ENCODE measurements at regions not wholly inside any gene's neighbourhood (a gene's known extent, or its start where the extent isn't known, plus 50 kb on each side); places are given as distances from the start of the nearest gene placed in this dataset.
"Not testable (repeated sequence)": the region's sequence is repeated elsewhere in the genome, so short reads cannot be mapped to it uniquely, and the experiment has no call there.

GRCh38 chr7:149930374-149931068 lies 56.8 kb downstream of the ATP6V0E2 start:
- peak; percentile 50 for DNase-seq (ENCODE audit: low spot score)

GRCh38 chr7:149933776-149934175 lies 60.0 kb downstream of the ATP6V0E2 start:
- DNase-seq (ENCODE audit: low spot score): not testable (repeated sequence)

DNA sequence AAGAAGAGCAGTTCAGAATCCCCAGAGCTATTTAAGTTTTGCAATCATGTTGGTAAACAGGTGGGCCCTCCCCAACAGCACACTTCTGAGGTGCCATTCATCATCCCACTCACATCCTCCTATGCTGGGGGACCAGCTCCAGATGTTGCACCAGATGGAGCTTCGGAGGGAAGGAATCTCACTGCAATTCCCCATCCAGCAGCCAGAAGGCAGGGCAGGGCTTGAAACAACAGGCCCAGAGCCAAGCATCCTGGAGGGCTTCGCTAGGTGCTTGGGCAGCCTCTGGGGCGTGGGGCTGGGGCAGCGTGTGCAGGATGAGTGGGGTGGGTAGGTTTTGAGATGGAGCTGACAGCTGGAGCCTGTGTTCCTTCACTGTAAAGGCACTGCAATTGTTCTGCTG lies 73.6 kb downstream of the ATP6V0E2 start:
- not testable (repeated sequence) for DNase-seq (ENCODE audit: low spot score)

- DNase-seq (ENCODE audit: low spot score): not testable (repeated sequence)
Observed at GRCh38 chr7:149948444-149948843, 74.7 kb downstream of the ATP6V0E2 start.

GRCh38 chr7:149949863-149950577 lies 76.3 kb downstream of the ATP6V0E2 start:
- not testable (repeated sequence) for DNase-seq (ENCODE audit: low spot score)

DNA sequence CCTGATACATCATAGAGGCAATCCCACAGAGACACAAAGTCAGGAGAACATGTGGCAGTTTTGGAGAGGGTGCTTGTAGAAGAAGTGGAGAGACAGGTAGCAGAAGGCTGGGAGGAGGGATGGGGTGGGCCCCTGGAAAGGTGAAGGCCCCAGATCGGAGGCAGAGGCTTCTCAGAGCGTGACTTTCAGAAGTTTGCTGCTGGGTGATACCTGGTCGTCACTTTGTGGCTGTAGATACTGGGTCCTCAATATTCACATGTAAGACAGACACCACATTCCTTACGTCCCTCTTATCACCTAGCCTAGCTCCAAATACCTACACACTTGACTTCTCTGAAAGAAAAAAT lies 76.8 kb downstream of the ATP6V0E2 start:
- not testable (repeated sequence) for DNase-seq (ENCODE audit: low spot score)

DNA sequence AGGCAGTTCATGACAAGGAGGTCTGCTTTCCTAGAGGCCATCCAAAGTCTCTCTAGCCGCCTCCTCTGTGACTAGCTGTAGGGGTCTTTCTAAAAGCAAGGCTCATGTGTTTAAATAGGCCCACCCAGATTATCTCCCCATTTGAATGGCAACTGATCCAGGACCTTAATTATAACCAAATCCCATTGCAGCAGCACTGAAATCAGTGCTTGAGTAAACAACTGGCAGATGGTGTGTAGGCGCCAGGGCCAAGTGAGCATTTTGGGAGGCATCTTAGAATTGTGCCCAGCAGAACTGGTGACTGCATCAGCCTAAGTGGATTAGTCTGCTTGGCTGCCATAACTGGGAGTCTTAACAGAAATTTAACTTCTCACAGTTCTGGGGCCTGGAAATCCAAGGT lies 77.8 kb downstream of the ATP6V0E2 start:
- DNase-seq (ENCODE audit: low spot score): not testable (repeated sequence)

- DNase-seq (ENCODE audit: low spot score): not testable (repeated sequence)
Observed at GRCh38 chr7:149958880-149959279, 85.1 kb downstream of the ATP6V0E2 start.

GRCh38 chr7:149960863-149961262 lies 87.1 kb downstream of the ATP6V0E2 start:
- not testable (repeated sequence) for DNase-seq (ENCODE audit: low spot score)

GRCh38 chr7:149961878-149962277 lies 88.1 kb downstream of the ATP6V0E2 start:
- DNase-seq (ENCODE audit: low spot score): not testable (repeated sequence)

DNA sequence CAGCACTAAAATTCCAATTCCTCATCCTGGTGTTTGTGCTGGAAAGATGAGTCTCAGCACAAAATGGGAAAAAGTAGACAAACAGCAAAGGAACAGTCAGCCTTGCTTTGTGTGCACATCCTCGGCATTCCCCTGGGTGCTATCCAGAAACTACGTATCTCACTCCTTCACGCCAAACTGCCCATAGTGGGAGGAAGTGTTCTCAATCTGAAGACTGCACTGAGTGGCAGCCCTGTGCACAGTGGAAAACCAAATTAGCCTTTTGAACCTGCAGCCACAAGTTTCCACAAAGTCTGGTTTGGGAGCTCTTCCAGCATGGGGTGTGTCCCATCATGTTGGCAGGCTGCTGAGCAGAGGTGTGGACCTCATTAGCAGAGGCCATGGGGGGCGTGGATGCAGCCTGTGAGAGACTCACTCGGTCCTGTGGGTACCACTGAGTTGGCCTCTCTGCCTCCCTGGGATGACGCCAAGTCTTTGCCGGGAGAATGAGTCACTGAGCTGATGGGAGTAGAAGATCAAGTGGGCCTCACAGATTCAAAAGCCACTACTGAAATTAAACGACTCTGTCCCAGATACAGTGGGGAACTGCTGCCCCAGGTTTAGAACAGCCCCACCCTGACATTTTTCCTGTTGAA lies 89.0 kb downstream of the ATP6V0E2 start:
- DNase-seq (ENCODE audit: low spot score): peak; percentile 7

DNA sequence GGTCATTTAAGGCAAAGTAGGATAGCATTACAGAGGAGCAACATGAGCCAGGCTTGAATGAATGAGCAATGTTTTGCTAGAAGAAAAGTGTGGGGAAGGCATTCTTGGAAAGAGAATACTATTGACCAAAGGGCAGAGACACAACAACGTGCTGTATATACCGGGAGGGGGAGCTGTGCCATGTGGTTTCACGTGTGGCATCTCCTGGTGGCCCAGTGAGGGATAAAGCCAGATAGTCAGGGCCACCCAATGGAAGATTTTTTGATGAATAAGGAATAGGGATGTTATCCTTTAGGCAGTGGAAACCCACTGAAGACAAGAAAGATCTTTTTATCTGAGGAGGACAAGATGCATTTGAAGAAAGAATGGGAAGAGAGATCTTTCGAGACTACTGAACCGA lies 90.2 kb downstream of the ATP6V0E2 start:
- DNase-seq (ENCODE audit: low spot score): not testable (repeated sequence)

GRCh38 chr7:149966444-149966843 lies 92.7 kb downstream of the ATP6V0E2 start:
- not testable (repeated sequence) for DNase-seq (ENCODE audit: low spot score)

DNA sequence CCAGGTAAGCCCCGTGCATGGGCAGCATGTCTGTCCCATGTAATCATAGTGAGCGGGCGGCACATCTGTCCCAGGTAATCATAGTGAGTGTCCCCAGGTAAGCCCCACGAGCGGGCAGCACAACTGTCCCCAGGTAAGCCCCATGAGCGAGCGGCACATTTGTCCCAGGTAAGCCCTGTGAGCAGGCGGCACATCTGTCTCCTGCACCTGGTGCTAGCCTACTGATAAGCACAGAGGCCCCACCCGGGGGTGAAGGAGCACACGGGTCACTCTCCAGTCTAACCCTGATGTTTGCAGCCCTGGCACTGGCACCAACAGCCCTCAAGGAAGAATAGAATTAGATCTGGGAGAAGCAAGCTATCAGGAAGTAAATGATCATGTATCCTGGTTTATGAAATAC lies 99.2 kb downstream of the ATP6V0E2 start:
- DNase-seq (ENCODE audit: low spot score): not testable (repeated sequence)

GRCh38 chr7:149973681-149974080 lies 99.9 kb downstream of the ATP6V0E2 start:
- not testable (repeated sequence) for DNase-seq (ENCODE audit: low spot score)

DNA sequence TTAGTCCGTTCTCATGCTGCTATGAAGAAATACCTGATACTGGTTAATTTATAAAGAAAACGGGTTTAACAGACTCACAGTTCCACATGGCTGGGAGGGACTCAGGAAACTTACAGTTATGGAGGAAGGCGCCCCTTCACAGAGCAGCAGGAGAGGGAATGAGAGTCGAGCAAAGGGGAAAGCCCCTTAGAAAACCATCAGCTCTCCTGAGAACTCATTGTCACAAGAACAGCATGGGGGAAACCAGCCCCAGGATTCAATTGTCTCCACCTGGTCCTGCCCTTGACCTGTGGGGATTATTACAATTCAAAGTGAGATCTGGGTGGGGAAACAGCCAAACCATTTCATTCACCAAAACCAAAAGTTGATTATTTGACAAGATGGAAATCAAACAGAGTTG lies 101.8 kb downstream of the ATP6V0E2 start:
- not testable (repeated sequence) for DNase-seq (ENCODE audit: low spot score)

DNA sequence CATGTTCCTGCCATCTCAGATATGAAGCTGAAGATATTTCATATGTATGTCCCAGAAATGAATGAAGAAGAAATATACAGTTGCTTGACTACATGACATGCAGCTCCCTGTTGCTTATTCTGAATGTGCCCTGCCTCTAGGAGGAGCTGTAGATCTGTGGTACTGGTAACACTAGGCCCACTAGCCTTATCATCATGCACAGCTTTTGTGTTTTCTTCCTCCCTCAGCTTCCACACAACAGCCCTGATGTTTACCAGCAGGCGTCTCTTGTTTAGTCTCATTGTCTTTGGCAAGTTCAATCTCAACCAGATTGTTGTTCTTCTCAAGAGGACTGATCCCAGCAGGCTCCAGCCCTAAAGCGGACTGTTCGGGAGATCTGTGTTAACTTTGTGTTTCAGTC lies 104.8 kb downstream of the ATP6V0E2 start:
- DNase-seq (ENCODE audit: low spot score): not testable (repeated sequence)

- DNase-seq (ENCODE audit: low spot score): not testable (repeated sequence)
Observed at GRCh38 chr7:149978944-149979343, 105.2 kb downstream of the ATP6V0E2 start.

- DNase-seq (ENCODE audit: low spot score): not testable (repeated sequence)
Observed at GRCh38 chr7:149982537-149983112, 108.9 kb downstream of the ATP6V0E2 start.

- not testable (repeated sequence) for DNase-seq (ENCODE audit: low spot score)
Observed at GRCh38 chr7:149986866-149987265, 113.1 kb downstream of the ATP6V0E2 start.

DNA sequence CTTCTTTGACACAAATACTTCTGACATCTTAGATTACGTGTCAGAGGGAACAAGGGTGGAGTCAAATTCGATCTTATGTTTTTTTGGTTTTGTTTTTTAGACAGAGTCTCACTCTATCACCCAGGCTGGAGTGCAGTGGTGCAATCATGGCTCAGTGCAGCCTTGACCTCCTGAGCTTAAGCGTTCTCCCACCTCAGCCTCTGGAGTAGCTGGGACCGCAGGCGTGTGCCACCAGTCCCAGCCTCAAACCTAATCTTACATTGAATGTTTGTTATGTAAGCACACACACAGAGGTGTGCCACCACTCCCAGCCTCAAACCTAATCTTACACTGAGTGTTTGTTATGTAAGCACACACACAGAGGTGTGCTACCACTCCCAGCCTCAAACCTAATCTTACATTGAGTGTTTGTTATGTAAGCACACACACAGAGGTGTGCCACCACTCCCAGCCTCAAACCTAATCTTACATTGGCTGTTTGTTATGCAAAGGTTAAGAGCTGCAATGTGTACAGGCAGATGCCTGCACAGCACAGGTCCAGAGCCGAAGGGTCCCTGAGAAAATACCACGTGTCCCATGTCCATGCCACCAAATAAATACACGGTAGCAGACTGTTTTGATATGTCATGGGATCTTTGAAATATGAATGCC lies 118.0 kb downstream of the ATP6V0E2 start:
- DNase-seq (ENCODE audit: low spot score): not testable (repeated sequence)

DNA sequence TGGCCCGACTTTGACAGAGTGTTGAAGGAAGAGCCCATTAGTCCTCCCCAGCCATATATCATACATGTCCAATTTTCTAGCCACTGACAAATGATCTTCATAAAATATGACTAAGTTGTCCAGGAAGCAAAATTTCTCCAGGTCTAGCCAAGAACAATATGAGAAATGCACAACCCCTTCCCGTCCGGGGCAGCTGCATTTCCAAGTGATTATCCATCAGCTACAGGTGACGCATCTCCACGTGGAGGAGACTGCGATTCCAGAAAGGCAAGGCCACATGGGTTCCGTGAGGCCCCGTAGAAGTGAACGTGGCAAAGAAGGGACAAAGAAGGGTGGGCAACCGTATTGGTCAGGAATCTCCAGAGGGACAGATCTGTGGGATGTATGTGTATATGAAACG lies 118.6 kb downstream of the ATP6V0E2 start:
- DNase-seq (ENCODE audit: low spot score): not testable (repeated sequence)

All from umbilical cord (tissue), 1 donor.